Sigmoid colon (tissue), 3 donors: ENCODE measurements at regions not wholly inside any gene's neighbourhood (a gene's known extent, or its start where the extent isn't known, plus 50 kb on each side); places are given as distances from the start of the nearest gene placed in this dataset.

Experiments used
- CTCF ChIP-seq, 4 experiments: fragments of 450-650 bp in 3 of 4; fragments of 200-600 bp in 1 of 4; IDR thresholded peaks; one replicate each; pipeline ENCODE4 v1.5.1; 2016 to 2019; ENCODE audit warnings: antibody characterized with exemption in 4 of 4, mild to moderate bottlenecking in 3 of 4, moderate library complexity in 2 of 4
- POLR2A ChIP-seq, 2 donors: fragments of 450-650 bp; IDR thresholded peaks; one replicate each; pipeline ENCODE4 v1.6.1; 2016; ENCODE audit warnings: antibody characterized with exemption in 2 of 2, mild to moderate bottlenecking in 2 of 2, moderate library complexity in 2 of 2

DNA sequence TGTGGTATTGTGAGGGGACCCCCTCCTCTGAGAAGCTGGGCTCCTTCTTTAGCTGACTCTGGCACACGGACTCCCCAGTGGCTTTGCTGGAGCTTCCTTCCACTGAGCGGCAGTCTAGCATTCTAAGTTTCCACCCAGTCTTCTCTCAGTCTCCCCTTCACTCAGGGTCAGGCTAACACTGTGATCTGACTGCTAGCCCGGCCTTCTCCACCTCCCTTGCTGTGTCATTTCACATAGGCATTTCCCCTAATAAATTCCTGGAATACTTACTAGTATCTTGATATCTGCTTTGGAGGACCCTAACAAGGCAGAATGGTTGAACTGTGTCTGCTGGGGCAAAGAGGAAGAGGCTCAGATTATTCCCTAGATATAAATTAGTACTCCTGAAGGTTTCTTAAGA lies 106.2 kb upstream of the THBS1 start:
- TF ChIP-seq CTCF (IDR thresholded peaks at IDR 0.05) (no peak), POLR2A (IDR thresholded peaks at IDR 0.05) (no peak)
